ENCODE measurements at regions not wholly inside any gene's neighbourhood (a gene's known extent, or its start where the extent isn't known, plus 50 kb on each side); places are given as distances from the start of the nearest gene placed in this dataset.

DNA sequence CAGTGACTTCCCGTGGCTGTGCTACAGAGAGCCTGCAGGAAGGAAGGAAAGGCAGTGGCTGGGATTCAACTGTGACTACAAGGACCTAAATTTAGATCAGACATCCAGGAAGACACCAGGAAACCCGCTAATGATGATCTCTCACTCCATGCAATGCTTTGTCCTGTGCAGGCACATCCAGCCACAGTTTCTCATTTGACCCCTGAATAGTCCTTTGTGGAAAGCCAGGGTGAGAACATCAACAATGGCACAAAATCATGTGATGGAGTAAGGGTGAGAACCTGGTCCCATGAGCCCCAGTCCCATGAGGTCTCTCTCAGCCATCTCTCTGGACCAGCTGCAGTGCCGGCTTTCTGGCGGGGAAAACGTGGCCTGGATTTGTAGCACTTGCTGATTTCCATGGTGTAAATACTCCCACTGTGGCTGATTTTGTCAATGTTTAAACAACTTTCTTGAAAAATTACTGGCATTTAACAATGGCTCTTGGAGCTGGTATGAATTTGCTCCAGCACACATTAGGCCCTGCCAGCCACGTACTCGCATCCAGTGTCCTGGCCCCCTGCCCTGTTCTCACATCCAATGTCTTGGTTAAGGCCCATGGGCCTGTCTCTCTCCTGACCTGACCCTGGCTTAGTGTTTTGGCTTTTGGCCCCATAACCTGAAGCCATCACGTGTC, 159.0 kb upstream of the HAAO start:
- no peak for TF ChIP-seq EGR1 (IDR thresholded peaks at IDR 0.05)
- TF ChIP-seq CREB1 (IDR thresholded peaks at IDR 0.05; ENCODE audit: low read depth) = no peak
- no peak for TF ChIP-seq TAF1 (IDR thresholded peaks at IDR 0.05; ENCODE audit: low read depth)
- TF ChIP-seq, protein P1, sequence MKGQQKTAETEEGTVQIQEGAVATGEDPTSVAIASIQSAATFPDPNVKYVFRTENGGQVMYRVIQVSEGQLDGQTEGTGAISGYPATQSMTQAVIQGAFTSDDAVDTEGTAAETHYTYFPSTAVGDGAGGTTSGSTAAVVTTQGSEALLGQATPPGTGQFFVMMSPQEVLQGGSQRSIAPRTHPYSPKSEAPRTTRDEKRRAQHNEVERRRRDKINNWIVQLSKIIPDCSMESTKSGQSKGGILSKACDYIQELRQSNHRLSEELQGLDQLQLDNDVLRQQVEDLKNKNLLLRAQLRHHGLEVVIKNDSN (IDR thresholded peaks at IDR 0.05) = no peak
- TF ChIP-seq NFIC (IDR thresholded peaks at IDR 0.05) = no peak
- TF ChIP-seq, protein P2, sequence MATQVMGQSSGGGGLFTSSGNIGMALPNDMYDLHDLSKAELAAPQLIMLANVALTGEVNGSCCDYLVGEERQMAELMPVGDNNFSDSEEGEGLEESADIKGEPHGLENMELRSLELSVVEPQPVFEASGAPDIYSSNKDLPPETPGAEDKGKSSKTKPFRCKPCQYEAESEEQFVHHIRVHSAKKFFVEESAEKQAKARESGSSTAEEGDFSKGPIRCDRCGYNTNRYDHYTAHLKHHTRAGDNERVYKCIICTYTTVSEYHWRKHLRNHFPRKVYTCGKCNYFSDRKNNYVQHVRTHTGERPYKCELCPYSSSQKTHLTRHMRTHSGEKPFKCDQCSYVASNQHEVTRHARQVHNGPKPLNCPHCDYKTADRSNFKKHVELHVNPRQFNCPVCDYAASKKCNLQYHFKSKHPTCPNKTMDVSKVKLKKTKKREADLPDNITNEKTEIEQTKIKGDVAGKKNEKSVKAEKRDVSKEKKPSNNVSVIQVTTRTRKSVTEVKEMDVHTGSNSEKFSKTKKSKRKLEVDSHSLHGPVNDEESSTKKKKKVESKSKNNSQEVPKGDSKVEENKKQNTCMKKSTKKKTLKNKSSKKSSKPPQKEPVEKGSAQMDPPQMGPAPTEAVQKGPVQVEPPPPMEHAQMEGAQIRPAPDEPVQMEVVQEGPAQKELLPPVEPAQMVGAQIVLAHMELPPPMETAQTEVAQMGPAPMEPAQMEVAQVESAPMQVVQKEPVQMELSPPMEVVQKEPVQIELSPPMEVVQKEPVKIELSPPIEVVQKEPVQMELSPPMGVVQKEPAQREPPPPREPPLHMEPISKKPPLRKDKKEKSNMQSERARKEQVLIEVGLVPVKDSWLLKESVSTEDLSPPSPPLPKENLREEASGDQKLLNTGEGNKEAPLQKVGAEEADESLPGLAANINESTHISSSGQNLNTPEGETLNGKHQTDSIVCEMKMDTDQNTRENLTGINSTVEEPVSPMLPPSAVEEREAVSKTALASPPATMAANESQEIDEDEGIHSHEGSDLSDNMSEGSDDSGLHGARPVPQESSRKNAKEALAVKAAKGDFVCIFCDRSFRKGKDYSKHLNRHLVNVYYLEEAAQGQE (IDR thresholded peaks at IDR 0.05; ENCODE audit: low read depth) = no peak
- TF ChIP-seq, protein P3, sequence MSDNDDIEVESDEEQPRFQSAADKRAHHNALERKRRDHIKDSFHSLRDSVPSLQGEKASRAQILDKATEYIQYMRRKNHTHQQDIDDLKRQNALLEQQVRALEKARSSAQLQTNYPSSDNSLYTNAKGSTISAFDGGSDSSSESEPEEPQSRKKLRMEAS (IDR thresholded peaks at IDR 0.05) = no peak
- no peak for TF ChIP-seq ZBTB7A (IDR thresholded peaks at IDR 0.05; ENCODE audit: low read depth)
- no peak for TF ChIP-seq CEBPB (IDR thresholded peaks at IDR 0.05)
- no peak for TF ChIP-seq RAD21 (IDR thresholded peaks at IDR 0.05; ENCODE audit: low read depth)
- no peak for TF ChIP-seq FOXM1 (IDR thresholded peaks at IDR 0.05; ENCODE audit: borderline replicate concordance, low read depth)
- TF ChIP-seq YY1 (IDR thresholded peaks at IDR 0.05; ENCODE audit: low read depth) = no peak
- no peak for TF ChIP-seq EP300 (IDR thresholded peaks at IDR 0.05; ENCODE audit: borderline replicate concordance)
- no peak for TF ChIP-seq TEAD4 (IDR thresholded peaks at IDR 0.05)

DNA sequence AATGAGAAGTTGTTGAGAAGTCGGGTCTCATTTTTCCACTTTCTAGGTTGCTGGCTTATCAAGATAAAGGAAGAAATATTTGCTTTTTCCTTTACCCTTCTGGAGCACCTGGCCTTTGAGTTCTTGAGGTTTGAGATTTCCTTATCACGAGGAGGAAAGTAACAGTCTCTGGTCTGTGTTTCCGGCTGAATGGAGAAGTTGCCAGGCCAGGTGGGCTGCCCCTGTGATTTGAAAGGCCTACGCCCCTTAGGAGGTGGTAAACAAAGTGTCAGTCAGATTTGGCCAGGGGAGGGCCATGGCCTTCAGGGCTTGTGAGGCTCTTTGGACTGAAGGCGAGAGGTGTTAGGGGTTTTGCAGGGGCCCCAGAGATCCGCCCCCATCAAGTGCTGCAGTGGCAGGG, 156.7 kb upstream of the HAAO start:
- TF ChIP-seq TAF1 (IDR thresholded peaks at IDR 0.05; ENCODE audit: low read depth) (no peak), FOXM1 (IDR thresholded peaks at IDR 0.05; ENCODE audit: borderline replicate concordance, low read depth) (no peak), EGR1 (IDR thresholded peaks at IDR 0.05) (no peak), CEBPB (IDR thresholded peaks at IDR 0.05) (no peak)
- TF ChIP-seq, protein P3 (IDR thresholded peaks at IDR 0.05) = no peak
- TF ChIP-seq, protein P2 (IDR thresholded peaks at IDR 0.05; ENCODE audit: low read depth) = no peak

DNA sequence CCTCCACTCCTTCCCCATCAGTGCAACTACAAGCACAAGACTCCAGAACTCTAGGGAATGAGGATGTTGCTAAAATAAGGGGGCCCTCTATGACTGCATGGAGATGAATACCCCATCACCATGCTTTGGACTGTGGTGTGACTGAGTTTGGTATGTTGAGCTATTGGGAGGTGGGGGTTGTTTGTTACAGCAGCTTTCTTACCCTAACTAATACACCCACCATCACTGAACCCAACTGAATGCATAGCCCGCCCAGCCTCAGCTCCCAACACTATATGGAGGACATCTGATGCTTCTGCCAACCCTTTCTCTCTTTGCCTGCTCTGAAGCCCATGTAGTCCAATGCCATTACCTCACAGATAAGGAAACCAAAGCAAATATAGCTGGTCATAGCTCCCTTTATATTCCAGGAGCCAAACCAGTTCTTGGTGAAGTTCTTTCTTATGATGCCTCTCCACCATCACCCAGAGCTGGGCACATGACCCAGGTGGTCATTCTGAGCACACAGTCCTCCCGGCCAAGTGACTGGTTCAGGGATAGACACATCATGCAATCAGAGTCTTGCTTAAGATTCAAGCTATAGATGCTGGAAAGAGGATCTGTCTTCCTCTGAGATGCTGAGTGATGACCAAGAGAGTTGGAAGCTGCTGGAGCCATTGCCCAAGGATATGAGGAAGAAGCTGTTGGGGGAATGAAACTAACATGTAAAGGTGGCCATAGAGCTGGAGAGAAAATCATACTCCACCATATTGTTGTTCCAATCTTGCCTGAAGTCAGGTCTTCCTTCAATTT, 155.6 kb upstream of the HAAO start:
- no peak for TF ChIP-seq RAD21 (IDR thresholded peaks at IDR 0.05; ENCODE audit: low read depth)

DNA sequence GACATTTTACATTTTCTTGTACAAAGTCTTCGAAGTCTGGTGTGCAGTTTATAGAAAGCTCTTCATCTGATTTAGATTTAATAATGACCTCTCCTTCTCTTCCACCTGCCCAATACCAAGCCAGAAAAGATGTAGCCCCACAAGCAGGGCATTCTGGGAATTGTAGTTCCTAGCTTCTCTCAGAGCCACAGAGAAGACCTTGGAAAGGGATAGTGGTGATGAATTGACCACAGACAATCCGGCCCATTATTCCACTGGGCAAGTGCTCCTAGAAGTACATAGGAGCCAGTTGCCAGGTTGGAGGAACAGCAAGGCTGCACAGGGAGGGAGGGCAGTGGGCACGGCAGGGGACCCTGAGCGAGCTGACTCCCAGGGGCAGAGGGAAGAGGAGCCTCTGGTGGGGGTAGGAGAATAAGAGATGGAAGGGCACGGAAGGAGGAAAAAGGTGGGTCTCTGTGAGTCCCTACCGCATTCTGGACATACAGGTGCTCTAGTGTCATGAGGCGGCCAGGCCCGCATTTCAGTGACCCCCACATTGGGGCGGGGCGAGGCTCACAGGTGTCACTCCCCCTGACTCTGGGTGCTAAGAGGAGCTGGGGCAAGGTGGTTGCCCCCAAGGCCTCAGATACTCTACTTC, 152.5 kb upstream of the HAAO start:
- no peak for TF ChIP-seq YY1 (IDR thresholded peaks at IDR 0.05; ENCODE audit: low read depth)
- no peak for TF ChIP-seq CEBPB (IDR thresholded peaks at IDR 0.05)

DNA sequence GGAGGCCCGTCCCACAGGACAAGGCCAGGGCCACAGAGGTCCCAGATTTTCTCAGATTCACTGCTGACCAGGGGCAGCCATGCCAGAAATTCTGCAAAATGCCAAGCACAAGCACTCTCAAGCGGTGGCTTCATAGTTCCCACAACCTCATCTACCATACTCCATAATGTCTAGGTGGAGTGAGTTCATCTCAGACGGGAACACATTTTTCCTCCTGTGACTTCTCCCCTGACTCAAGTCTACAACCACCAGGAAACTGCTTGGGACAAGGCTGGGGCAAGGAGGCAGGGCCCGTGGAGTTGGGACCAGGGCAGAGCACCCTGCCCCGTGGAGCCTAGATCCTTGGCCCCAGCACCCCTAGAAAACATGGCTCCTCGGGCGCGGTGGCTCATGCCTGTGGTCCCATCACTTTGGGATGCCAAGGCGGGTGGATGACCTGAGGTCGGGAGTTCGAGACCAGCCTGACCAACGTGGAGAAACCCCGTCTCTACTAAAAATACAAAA, 150.7 kb upstream of the HAAO start:
- TF ChIP-seq NFIC (IDR thresholded peaks at IDR 0.05) (no peak), TEAD4 (IDR thresholded peaks at IDR 0.05) (no peak), FOXM1 (IDR thresholded peaks at IDR 0.05; ENCODE audit: borderline replicate concordance, low read depth) (no peak), CREB1 (IDR thresholded peaks at IDR 0.05; ENCODE audit: low read depth) (no peak), YY1 (IDR thresholded peaks at IDR 0.05; ENCODE audit: low read depth) (no peak), EP300 (IDR thresholded peaks at IDR 0.05; ENCODE audit: borderline replicate concordance) (no peak), EGR1 (IDR thresholded peaks at IDR 0.05) (no peak), TCF12 (IDR thresholded peaks at IDR 0.05; ENCODE audit: low read depth) (no peak), RAD21 (IDR thresholded peaks at IDR 0.05; ENCODE audit: low read depth) (no peak), ZBTB7A (IDR thresholded peaks at IDR 0.05; ENCODE audit: low read depth) (no peak), CEBPB (IDR thresholded peaks at IDR 0.05) (no peak), TAF1 (IDR thresholded peaks at IDR 0.05; ENCODE audit: low read depth) (no peak)
- TF ChIP-seq, protein P2 (IDR thresholded peaks at IDR 0.05; ENCODE audit: low read depth) = no peak
- TF ChIP-seq, protein P1 (IDR thresholded peaks at IDR 0.05) = no peak
- TF ChIP-seq, protein P3 (IDR thresholded peaks at IDR 0.05) = no peak

Data from Ishikawa (cell line).